ENCODE measurements at regions not wholly inside any gene's neighbourhood (a gene's known extent, or its start where the extent isn't known, plus 50 kb on each side); places are given as distances from the start of the nearest gene placed in this dataset.
"Not testable (repeated sequence)": the region's sequence is repeated elsewhere in the genome, so short reads cannot be mapped to it uniquely, and the experiment has no call there.

DNA sequence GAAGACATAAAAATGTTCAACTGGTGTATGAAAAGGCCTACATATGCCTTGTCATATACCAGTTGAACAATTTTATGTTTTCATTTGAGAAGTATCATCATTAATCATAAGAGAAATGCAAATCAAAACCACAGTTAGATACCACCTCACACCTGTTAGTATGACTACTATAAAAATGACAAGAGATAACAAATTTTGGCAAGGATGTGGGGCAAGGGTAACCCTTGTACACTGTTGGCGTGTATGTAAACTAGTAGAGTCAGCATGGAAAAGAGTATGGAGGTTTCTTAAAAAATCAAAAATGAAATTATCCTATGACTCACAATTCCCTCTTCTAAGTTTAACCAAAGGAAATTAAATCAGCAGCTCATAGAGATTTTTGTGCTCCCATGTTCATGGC, 250.4 kb upstream of the ST8SIA4 start:
- no peak for FAIRE-seq

DNA sequence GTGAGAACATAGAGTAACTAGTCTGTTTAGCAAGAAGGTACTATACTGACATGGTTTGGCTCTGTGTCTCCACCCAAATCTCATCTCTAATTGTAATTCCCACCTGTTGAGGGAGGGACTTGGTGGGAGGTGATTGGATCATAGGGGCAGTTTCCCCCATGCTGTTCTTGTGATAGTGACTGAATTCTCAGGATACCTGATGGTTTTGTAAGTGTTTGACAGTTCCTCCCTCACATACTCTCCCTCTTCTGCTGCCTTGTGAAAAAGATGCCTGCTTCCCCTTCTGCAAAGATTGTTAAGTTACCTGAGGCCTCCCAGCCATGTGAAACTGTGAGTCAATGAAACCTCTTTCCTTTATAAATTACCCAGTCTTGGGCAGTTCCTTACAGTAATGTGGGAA, 240.4 kb upstream of the ST8SIA4 start:
- no peak for FAIRE-seq

DNA sequence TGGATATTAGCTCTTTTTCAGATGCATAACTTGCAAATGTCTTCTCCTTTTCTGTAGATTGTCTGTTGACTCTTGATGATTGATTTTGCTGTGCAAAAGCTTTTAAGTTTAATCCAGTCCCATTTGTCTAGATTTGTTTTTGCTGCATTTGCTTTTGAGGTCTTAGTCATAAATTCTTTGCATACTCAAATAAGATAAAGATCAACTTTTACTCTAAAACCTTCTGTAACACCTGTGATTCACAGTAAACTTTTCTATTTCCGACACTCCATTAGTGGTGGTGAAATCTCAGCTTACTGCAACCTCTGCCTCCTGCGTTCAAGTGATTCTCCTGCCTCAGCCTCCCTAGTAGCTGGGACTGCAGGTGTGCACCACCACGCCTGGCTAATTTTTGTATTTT, 239.0 kb upstream of the ST8SIA4 start:
- FAIRE-seq: no peak

DNA sequence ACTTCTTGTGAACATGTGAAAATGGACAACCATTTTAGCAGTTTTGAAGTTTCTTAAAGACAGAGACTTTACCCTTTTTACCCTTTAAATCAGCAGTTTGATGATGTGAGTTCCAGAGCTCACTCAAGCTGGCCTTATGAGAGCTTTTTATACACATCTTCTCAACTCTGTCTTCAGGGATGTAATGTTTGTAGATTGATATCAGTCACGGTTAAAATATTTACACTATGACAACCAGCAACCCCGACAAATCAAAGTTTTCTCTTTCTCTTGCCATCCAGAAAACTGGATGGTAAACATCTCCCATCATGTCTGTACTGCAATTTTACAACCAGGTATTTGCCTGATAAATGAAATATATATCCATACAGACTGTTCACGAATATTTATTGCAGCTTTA, 233.4 kb upstream of the ST8SIA4 start:
- no peak for FAIRE-seq

DNA sequence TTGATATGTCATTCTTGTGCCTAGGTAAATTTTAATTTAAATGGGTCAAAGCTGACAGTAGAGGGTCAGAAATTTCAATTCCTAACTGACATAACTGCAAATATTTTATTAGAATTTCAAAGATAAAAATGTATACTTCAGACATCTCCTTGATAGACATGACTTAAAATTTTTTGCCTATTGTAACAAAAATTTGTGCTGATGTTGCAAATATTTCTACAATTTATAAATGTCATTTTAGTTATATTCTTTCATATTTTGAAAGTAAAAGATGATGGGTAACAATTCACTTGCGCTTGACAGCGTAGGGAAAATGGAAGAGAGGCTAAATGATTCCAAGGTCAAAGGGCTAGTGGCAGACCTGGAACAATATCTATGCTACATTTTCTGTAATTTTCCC, 220.3 kb upstream of the ST8SIA4 start:
- no peak for FAIRE-seq

DNA sequence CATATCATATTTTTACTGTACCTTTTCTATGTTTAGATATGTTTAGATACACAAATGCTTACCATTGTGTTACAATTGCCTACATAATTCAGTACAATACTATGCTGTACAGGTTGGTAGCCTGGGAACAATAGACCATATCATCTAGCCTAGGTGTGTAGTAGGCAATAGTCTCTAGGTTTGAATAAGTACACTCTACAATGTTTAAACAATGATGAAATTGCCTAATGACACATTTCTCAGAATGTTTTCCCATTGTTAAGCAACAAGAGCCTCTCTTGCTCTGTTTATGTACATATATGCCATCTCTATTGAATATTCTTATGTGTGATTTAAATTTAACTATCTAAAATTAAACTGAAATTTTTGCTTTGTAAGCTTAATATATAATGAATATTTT, 209.6 kb upstream of the ST8SIA4 start:
- peak; percentile 59 for FAIRE-seq

DNA sequence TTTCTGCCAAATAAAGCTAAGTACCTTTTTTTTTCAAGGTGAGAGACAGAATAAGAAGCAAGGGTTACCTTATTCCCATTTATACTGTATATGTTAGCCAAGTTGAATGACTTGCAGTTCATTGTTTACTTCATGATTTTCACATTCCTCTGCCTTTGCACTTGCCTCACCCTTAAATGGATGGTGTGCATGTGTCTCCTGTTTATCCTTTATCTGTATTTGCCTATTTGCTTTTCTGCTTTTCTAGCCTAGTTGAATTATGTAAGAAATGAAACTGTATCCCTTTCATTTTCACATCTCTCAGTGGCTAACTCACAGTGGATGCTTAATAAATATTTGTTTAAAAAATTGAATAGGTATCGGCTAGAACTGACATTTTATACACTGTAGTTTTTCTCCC, 200.8 kb upstream of the ST8SIA4 start:
- FAIRE-seq: no peak

DNA sequence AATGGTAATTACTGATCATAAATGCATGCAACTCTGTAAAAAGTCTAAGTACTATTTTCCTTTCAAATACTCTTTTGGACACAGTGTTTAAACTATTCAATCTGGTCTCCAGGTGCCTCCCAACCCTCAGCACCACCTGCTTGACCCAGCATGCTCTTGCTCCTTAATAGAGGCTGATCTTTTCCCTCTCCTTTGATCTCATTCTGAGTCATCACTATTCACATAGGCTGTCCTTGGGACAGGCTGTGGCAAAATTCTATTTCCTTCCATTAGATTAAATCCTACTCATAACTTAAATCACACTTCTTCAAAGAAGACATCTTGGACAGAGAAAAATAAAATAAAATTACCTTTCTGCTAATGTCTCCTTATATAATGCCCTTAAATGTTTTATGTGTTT, 199.4 kb upstream of the ST8SIA4 start:
- FAIRE-seq: no peak

DNA sequence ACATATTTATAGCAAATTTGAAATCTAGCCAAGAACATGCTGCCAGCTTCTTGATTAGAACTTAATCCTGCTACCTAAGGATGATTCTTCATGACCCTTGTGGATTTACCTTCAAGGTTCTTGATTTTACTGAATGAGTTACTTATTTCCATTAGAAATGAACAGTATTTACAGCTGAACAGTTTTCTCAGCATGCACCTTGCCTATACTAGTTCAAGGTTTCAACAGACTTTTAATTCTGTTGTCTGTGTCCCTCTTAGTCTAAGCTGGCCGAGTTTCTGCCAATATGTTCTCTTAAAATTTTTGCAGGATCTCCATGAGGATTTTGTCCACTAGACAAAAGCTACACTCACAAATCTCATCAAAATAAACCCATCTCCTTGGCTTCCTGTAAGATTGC, 188.8 kb upstream of the ST8SIA4 start:
- no peak for FAIRE-seq

DNA sequence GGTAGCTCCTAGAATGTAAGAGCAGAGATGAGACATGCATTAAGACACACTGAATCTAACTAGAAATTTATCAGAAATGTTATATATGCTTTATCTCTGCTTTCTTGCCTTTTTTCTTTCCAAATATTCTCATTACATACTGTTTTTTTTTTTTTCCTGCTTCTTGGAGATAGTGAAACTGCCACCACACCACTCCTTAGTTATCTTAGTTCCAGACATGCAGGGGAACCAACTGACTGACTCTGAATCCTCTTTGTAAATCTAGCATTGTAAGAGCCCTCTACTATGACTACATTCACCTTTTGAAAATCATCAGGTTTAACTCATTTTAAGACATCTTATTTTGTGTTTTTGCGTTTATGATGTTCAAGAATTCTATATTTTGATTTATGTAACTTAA, 181.3 kb upstream of the ST8SIA4 start:
- FAIRE-seq: no peak

DNA sequence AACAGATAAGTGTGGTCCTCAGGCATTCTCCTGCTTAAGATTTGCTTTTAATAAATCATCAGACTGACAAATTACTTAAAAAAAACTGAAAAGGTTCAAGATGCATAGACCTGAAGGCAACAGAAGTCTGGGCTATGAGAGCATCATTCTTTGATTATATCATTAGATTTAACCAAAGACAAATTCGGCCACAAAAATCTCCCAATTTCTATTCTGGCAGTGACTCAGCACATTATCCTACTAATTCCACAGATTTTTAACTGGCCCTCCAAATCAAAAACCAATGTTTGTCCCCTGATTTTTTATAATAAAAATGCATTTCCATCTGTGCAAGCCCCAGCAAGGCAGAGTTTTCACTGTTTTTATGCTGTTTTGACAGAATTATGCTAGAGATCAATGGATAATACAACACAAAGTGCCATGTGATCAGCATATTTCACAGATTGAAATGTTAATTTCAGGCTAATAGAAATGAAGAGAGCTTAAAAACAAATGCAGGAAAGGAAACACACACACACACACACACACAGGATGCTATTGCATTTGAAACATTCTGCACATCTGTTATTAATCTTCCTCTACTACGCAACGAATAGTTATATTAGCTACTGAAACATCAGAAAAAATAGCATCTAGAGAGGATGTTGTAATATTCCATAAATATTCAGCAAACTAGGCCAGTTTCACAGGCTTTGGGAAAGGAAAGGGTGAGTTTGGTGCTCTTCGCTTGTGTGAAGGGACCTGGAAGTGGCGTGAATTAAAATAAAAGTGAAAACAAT, 177.6 kb upstream of the ST8SIA4 start:
- FAIRE-seq: peak; percentile 85

DNA sequence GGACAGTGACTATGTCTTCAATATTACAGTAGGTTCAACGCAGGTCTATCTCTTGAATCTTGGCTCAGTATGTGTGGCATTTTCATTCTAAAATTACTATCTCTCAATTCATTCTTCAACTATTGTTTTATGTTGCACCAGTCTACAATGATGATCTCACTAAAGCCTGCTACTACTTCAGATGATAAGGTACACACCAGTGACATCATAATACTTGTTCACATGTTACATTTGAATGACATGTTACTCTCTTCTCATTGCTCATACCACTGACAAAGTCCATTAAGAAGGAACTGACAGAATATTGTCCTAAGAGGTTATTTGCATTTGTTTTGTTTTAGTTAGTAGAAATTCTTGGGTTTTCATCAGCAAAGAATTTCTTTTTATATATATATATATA, 165.2 kb upstream of the ST8SIA4 start:
- no peak for FAIRE-seq

DNA sequence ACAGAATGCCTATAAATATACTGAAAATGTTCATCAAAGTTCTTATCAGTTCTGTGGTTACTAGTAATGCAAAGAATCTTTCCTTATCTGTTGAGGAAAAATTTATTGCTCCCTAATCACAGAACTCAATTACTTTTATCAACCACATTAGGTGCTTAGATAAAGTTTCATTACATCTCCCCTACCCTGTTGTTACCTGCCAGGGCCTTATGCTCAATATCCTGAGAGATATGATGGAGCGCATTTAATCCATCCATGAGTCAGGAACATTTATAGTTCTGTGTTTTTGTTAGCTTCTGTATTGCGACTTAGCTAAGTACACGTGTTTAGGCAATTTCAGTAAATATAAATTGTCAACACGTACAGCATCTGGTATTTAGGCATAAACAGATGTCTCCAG, 164.3 kb upstream of the ST8SIA4 start:
- FAIRE-seq: no peak

DNA sequence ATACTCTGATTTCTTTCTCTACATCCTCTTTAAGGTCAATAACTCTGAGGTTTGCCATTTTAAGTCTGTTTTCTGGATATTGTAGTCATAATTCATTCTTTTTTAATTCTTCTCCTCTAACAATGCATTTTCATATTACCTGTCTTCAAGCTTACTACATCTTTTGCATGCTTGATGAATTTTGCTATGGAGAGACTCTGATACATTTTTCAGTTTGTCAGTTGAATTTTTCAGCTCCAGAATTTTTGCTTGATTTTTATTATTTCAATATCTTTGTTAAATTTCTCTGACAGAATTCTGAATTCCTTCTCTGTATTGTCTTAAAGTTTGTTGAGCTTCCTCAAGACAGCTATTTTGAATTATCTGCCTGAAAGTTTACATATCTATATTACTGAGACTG, 159.8 kb upstream of the ST8SIA4 start:
- FAIRE-seq: no peak

DNA sequence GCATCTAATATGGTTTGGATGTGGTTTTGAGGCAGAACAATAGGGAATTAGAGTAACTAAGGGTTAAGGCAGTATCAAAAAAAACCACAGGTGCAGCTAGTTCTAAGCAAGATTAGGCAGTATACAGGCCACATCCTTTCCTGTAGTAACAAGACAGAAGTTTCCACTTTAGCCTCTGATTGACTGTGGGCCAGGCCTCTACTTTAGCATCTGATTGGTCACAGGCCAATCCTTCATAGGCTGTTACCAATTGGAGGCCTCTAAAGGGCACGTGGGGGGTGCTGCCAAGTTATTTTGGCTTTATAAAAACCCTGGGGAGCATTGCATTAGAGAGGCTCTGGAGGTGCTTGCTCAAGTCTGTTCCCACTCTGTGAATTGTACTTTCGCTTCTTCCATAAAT, 144.1 kb upstream of the ST8SIA4 start:
- no peak for FAIRE-seq

DNA sequence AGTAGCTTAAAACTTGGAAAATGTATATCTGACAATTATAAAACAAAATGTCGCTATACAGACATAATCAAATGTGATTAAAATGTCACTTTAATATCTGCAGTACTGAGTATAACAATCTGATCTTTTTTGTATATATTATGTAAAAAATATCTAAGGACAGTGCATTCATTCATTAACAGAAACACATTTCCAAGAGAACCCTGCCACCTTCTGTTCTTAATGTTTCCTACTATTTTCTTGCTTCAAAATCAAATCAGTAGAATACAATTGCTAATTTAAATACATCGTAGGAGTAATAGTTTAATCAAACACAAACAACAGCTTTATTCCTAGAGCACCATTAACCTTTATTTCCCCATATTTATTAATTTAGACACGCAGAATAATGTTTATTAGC, 142.6 kb upstream of the ST8SIA4 start:
- no peak for FAIRE-seq

DNA sequence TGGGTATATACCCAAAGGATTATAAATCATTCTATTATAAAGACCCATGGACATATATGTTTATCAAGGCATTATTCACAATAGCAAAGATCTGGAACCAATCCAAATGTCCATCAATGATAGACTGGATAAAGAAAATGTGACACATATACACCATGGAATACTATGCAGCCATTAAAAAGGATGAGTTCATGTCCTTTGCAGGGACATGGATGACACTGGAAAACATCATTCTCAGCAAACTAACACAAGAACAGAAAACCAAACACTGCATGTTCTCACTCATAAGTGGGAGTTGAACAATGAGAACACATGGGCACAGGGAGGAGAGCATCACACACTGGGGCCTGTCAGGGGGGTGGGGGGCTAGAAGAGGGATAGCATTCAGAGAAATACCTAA, 136.9 kb upstream of the ST8SIA4 start:
- not testable (repeated sequence) for FAIRE-seq

DNA sequence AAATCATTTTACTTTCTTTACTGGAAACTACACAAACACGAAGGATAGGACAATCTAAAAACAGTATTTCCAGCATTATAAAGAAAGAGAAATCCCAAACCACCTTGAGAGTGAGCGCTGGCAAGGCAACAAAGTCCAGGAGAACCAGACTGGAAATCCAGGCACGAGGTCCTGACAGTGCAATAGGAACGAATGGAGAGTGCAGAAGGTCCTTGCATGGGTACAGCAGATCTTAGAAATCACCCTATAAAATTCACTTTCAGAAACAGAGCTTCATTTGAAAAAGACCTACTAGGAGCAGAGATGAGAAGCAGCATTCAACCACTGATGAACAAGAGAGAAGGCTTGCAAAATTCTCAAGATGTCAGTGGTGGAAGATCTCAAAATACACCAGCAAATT, 133.7 kb upstream of the ST8SIA4 start:
- FAIRE-seq: no peak

DNA sequence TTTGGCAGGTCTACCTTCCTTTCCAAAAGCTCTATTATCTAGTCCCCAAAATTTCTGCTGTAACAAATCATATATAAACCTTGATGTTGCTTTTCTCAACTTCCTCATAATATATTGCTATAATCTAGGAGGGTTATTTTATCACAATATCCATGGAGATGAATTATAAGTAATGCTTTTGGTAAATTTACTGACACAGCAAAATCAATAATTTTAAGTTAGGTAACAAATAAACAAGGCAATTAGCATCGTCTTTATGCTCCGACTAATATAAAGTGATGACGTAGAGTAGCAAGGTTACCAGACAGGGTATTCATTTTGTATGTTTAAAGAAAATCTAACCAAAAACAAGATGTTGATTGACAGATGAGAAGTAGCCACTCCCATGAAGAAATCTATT, 132.3 kb upstream of the ST8SIA4 start:
- no peak for FAIRE-seq

DNA sequence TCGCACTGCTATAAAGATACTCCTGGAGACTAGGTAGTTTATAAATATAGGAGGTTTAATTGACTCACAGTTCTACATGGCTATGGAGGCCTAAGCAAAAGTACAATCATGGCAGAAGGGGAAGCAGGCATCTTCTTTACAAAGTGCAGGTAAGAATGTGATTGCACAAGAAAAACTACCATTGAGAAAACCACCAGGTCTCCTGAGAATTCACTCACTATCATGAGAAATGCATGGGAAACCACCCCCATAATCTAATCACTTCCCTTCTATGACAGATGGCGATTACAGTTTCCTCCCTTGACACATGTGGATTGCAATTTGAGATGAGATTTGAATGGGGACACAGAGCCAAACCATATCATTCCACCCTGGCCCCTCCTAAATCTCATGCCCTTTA, 121.2 kb upstream of the ST8SIA4 start:
- no peak for FAIRE-seq

DNA sequence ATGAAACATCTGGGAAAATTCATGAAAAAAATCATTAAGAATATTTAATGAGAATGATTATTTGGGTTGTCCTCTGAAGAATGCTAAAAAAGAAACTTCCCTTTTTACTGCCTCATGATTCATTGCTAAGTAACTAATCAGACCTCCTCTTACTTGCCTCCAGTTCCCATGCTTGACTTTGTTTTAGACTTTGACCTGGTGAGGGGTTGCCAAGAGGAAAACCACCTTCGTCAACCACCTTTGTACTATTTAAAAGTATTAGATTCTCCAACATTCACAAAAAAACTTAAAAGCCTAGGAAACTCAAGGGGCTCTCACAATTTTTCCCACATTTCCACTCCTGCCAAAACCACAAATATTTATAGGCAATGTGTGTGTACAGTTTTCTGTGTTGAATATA, 115.2 kb upstream of the ST8SIA4 start:
- FAIRE-seq: no peak

DNA sequence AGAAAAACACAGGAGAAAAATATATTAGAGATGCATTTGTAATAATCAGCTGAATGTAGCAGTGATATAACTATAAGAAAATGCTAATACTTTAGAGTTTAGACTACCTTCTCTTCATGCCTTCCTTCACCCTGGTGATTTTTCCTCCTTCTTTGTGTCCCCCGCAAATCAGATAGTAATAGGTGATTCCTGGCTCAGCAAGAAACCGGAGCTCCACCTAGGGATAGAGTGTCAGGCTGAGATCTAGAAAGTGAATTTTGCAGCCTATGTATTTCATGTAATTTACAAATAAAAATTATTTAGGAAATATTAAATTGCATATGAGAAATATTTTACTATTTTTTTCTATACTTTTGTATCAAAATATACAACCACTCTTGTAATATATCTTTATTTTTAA, 109.8 kb upstream of the ST8SIA4 start:
- no peak for FAIRE-seq

DNA sequence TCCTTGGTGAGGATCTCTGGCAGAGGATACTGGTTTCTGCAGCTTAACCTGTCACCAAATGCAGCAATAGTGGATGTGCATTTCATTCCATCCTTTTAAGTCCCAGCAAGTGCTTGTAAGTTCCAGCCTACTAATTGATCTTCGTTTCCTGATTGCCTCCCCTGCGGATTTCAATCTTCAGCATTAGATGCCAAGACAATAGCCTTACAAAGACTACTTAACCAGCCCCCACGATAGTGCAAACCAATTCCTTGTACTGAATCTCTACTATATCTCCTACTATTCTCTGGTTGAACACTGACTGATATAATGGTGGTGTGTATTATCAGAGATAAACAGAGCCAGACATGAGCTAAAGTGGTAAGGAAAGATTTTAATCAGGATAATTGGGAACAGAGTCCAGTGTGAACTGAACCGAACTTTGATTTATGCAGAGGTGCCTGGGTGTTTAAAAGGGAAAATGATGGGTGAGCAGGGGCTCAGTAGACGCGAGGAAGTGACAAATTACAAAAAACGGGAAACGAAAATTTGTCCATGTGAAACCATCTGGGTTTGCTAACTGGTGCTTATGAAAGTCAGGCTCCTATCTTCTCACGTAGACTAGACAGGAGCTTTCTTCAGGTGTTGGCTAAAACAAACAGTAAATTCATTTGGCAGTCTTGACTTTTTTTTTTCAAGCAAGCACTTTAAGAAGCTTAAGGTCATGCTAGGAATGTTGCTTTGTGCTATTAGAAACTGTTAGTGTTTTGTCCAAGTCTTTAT, 106.9 kb upstream of the ST8SIA4 start:
- no peak for FAIRE-seq

DNA sequence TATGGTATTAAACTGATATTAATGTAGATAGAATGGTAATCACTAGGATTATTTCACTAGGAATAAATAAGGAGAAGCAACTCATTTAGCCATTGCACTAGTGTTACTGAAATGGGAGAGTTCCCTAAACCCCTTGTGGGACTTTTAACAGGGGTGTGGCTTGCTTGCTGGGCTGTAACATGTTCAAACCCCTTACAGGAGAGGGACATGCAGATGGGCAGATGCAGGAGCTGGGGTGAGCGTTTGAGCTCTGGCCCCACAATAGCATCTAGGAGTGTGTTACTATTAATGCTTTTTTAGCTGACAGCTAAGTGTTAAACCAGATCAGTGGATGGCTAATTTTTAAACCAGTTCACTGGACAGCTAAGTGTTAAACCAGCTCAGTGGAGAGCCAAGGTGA, 89.3 kb upstream of the ST8SIA4 start:
- no peak for FAIRE-seq

DNA sequence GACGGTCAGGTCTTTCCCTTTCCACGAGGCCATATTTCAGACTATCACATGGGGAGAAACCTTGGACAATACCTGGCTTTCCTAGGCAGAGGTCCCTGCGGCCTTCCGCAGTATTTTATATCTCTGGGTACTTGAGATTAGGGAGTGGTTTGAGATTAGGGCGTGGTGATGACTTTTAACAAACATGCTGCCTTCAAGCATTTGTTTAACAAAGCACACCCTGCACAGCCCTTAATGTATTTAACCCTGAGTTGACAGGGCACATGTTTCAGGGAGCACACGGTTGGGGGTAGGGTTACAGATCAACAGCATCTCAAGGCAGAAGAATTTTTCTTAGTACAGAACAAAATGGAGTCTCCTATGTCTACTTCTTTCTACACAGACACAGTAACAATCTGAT, 80.5 kb upstream of the ST8SIA4 start:
- FAIRE-seq: not testable (repeated sequence)

Measured in endometrium (tissue), 2 donors.